Caki2 (cell line): ENCODE measurements at regions not wholly inside any gene's neighbourhood (a gene's known extent, or its start where the extent isn't known, plus 50 kb on each side); places are given as distances from the start of the nearest gene placed in this dataset.

Source experiments
- DNase-seq: peaks from one replicate; pipeline ENCODE4 v3.0.0-alpha.2; 2015; ENCODE audit warnings: low read depth
- in situ Hi-C: cut with HindIII; loops from 2 replicates; pipeline ENCODE4 v1.10.0; 2016; ENCODE audit warnings: low sequenced_read_pairs, low pct_unique_long_range_greater_than_20kb, mixed read lengths

DNA sequence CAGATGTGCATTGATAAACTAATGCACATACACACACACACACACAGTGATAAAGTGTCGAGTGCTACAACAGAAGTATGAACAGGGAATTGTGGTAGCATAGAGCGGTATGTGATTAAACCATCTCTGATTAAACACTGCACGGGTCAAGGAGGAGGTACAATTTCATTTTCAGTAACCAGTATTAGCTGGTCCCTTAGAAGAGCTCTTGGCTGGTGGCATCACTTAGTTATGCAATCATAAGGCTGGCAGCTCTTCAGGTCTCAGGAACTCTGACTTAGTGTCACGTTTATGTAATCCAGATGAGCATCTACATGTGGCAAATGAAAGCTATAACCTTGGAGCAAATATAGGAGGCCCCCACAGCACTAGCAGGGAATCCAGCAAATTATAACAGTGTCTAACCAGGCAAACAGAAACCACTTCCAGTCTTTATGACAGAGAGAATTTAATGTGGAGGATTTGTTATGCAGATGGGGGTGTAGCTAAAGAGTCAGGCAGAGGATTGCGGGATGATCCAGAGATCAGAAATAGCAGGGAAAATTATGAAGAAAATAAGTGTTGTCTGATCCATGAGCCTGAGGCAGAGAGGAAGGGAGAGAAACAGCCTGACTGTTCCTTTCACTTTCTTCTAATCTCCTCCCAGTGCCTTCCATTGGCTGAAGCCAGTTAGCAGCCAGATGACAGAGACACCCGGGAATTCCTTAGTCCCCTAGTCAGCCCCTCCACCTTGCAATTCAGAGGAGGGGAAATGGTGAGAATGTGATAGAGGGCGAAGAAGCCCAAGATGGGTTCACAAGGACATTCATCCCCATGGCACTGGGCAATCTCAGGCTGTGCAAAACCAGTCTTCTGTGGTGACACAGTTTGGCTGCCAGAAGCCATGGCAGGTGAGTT is 533.1 kb upstream of the TENM4 start:
- DNase-seq: no peak
- in situ Hi-C loops: no loop called here

DNA sequence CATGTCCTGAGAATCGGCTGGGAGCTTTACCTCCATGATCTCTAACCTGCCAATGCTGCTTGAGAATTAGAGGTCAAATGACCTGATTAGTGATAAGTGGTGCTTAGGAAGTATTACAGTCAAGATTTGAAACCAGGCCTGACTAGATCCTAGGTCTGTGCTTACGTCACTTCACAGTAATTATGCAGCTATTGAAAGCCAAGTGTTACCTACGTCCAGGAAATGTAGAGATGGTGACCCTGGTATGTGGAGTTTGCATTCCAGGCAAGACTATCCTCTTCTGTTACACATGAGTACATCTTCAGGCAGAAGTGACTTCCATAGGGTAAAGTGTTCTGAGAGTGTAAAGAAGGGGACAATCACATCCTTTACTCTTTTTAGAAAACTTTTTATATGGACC is 530.4 kb upstream of the TENM4 start:
- DNase-seq: no peak
- in situ Hi-C loops: no loop called here

DNA sequence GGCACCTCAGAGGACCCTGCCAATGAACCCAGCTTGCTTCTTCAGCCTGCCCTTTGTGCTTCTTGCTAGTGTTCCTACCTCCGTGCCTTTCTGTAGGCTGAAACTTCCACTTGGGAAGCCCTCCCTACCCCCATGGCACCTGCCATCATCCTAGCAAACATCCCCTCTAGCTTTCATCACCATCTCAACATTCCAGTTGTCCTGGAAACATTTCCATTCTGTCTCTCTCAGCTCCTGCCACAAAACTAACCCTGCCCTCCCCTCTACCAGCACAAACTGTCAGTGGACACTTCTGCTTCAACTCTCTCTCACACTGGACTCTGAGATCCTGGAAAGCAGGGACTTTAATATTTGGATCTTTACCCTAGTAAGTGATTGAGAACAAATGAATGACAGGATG is 525.8 kb upstream of the TENM4 start:
- in situ Hi-C loops: no loop called here
- no peak for DNase-seq

DNA sequence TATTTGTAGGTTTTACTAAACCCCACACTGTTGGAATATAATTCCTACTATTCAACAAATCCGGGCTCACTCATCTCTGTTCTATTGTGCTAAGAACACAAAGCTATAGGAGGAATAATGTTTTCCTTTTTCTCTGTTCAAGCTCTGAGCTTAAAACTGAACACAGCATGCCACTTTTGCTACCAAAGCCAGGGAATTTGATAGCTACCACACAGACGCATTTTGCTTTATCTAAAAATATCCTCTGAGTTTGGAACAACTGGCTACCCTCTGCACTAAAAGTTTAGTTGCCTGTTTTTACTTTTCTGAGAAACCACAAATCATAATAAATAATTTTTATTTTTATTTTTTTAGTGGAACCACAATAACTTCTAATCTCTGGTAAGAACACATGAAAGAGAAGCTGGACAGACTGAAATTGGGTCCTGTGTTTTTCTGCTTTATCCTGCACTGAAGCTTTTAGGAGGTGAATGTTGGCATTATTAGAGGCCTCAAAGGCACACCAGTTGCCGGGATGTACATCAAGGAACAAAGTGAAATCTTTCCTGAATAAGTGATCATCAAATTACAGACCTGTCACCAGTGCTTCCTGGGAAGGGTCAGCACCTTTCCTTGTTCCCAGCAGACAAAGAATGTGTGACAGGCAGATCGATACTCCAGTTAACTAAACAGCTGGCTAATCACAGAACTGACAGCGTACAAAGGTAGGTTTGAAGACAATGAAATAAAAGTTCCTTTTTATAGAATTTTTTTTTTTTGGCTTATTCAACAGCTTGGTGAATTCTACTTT is 523.2 kb upstream of the TENM4 start:
- DNase-seq: no peak
- in situ Hi-C loops: no loop called here

DNA sequence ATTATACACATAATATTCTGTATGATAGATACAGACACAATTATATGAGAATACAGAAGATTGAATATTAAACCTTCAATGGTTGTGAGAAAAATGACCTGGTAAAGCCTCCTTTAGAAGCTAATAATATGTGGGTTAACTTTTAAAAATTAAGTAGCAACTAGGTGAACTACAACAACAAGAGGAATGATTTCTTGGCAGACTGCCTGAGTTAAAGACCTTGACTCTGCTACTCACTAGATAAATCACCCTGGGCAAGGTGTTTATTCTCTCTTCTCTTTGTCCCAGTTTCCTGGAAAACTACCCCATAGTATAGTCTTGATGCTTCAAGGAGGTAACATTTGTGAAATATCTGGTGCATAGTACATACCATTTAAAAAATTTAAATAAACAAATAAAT is 519.6 kb upstream of the TENM4 start:
- in situ Hi-C loops: no loop called here
- DNase-seq: no peak

DNA sequence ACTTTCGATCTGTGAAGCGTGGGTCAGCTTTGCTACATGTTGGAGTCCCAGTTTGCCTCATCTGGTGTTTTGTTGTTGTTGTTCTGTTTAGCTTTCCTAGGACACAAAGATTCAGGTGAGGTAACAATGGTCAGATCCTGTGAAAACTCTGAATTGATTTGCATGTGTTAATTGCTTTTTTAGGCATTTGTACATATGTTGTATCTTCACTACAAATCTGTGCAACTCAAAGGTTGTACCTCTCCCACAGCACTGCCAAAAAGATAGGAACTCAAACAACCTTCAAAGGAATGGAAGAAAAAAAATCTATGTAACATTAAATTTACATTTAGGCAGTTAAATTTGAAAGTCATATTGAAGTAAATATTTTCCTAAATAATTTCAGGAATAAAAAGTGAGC is 518.5 kb upstream of the TENM4 start:
- no peak for DNase-seq
- in situ Hi-C loops: no loop called here

DNA sequence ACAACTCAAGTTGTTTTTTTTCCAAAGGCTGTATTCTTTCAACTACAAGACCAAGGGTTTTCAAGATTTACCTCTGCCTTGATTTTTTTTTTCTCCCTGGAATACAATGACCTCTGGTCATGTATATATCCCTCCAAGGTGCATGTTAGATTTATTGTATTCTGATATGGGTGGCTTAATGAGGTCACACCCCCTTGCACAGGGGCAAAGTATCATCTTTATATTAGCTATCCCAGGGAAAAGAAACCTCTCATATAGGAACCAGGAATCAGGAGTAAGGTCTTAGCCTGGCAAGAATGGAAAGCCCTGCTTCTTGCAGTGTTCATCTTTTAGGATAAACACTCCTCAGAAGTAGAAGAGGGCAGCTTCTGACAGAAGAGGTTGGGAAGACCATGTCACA is 516.9 kb upstream of the TENM4 start:
- in situ Hi-C loops: no loop called here

DNA sequence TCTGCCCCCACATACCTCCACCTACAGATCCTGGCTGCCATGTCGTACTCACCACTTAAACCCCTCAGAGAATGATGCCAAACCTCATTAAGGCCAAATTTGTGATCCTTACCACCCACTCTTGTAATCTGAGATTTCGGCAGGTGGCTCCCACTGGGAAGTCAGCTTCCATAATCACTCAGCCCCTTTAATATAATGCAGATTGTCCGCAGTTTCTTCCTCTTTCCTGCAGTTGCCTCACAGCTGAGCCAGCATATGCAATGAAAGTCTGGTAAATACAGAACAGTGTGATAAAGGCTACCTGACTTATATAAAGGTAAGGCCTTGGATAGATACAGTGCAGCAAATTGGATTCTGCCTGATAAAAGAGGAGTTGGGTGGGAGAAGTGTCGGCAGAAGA is 515.2 kb upstream of the TENM4 start:
- no peak for DNase-seq
- in situ Hi-C loops: no loop called here

More for the DNA sequence above, 516.9 kb upstream of the TENM4 start:
- no peak for DNase-seq

DNA sequence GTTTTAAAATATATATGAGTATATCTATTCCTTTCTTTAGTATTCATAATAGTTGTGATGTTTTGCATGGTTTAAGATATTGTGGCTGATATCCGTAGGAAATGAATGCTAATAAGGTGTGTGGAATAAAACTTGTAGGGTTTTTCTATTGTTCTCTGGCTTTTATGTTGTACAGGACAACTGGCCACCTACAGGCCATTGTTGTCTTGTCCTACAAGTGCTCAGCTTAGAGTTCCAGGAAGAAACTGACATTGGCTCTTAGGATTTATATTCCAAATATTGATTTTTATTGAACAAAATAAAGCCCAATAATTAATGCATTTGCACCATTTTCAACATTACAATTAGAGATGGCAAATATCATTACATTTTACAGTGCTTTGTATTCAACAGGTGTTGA is 512.8 kb upstream of the TENM4 start:
- no peak for DNase-seq
- in situ Hi-C loops: no loop called here

DNA sequence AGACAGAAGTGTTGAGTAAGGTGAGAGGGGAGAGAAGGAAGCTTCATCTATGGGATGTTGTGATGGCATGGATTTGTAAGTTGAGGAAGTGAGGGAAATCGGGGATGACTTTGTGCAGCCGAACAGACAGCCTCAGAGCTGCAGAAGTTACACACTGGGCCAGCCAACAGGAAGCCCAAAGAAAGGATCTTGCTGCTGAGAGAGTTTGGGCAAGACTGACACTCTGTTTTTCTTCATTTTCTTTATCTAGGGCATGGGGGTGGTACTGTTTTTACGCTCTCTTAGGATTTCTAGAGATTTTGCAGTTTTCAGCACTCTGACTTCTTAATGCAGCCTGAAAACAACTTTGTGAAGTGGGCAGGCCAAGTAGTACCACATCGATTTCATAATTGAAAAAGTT is 509.9 kb upstream of the TENM4 start:
- DNase-seq: no peak
- in situ Hi-C loops: no loop called here

DNA sequence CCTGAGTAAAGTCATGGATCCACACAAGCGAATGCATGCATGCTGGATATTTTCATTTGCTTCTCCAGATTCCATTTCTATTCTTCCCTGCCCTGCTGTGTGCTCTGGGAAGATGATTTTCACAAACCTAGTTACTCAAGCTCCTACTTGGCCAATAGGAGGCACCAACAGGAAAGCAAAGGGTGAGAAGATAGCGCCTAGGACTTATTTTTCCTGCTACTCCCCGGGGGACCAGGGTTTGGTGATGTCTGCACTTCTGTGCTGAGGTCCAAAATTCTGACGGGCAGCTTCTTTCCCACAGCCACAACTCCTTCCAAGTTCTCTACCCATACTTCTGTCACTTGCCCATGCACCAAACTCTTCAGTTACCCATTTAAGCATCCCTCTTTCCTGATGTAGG is 509.3 kb upstream of the TENM4 start:
- DNase-seq: no peak
- in situ Hi-C loops: no loop called here

DNA sequence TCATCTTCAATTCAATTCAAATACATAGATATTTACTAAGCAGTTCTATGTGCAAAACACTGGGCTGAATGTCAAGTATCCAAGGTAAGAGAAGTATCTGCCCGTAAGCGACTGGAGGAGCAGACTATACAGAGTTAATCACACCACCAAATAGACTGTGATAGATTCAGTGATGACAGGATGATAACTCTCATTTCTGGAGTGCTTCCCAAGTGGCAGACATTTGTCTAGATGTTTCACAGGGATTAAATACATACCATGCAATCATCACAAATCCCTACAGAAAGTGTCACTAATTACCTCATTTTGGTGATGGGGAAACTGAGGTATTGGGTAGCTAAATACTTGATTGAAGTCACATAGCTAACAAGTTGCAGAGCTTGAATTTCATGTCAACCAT is 508.7 kb upstream of the TENM4 start:
- DNase-seq: no peak
- in situ Hi-C loops: no loop called here

DNA sequence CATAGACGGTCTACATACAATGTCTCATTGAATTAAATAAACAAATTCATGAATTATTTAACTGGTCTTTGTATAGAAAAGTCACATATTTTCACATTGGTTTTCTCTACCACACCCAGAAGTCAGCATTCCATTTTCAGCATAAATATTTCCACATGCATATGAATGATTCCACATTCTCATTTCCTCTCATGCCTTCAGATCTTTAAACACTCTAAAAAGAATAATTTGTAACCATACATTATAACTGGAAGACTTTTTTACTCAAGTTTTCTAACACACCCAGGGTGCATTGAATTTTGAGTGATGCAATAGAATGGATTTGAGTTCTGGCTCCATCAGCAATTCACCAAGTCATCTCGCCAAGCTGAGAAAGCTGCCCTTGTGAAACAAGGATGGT is 501.8 kb upstream of the TENM4 start:
- DNase-seq: no peak
- in situ Hi-C loops: no loop called here

DNA sequence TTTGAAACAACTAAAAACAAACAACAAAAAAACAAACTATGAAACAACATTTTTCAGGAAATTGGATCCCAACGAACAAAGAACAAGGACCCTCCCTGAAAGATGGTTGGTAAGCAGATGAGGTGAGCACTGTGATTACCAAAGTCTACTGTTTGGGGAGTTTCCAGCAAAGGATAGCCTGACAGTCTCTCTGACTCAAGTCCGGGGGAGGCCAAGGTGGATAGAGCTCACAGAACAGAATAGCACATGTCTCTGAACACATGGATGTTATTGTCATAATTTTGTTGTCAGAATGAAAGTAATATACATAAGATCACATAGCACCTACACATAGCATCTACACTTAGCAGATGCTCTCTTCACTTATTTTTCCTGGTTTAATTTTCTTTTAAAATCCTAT is 501.3 kb upstream of the TENM4 start:
- no peak for DNase-seq

DNA sequence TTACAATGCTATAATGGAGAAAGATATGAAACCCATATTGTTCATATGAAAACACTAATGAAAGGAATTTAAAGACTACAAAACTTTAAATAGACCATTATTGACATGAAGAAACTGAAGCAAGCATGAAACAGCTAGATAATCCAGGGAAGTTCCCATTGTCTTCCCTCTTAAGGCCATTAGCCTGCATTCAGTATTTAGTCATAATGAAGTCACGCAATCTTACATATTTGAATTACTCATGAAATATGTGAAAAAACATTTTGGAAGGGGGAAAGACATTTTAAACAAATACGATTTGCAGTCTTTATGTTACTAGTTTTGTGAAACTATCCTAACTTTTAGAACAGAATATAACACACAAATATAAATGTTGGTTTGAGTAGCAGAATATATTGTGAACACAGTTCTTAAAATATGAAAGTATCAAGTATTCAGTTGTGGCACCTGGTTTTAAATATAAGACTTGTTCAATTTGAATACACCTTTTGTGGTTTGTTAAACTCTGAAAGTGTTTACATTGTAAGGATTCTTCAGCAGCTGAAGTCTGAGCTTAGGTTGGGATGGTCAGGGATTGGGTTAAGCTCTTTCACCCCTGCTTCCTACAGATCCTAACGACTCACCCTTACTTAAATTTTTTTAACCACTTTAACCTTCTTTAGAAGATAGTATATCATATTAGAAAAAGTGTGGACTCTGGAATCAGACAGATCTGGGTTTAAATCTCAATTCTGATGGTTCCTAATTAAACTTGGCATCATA is 500.3 kb upstream of the TENM4 start:
- no peak for DNase-seq
- in situ Hi-C loops: no loop called here

More for the DNA sequence above, 501.3 kb upstream of the TENM4 start:
- in situ Hi-C loops: no loop called here

DNA sequence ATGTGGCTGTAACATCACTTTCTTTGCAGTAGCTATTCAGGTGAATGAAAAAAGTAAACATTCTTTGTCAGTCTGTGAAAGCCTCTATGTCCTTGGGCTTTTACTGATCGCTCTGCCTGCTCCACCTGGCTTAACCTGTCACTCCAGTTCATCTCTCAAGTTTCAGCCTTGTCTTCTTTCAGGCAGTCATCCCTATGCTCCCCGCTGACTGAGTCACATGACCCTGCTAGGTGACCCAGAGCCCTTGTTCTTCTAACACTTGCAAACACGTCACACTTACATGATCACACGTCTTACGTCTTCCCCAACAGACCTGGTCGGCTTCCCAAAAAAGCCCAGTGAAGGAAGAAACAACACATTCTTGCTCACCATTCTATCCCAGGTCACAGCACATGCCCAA is 499.3 kb upstream of the TENM4 start:
- no peak for DNase-seq
- in situ Hi-C loops: no loop called here

DNA sequence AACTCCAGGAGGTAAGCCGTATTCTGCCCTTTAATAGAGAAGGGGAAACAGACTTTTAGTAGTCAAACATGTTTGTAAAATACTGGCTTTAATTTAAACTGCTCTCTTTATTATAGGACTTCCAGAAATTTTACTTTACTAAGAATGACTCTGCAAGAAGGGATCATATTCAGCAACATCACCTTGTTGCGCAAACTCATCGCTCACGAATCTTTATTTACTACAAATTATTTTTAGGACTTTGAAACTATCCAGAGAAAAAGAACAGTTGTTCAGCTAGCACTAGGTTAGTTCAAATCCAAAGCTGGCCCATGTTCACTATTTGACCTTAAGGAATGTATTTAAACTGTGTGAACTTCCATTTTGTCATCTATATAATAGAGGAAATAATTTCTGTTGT is 498.3 kb upstream of the TENM4 start:
- in situ Hi-C loops: no loop called here
- DNase-seq: no peak

DNA sequence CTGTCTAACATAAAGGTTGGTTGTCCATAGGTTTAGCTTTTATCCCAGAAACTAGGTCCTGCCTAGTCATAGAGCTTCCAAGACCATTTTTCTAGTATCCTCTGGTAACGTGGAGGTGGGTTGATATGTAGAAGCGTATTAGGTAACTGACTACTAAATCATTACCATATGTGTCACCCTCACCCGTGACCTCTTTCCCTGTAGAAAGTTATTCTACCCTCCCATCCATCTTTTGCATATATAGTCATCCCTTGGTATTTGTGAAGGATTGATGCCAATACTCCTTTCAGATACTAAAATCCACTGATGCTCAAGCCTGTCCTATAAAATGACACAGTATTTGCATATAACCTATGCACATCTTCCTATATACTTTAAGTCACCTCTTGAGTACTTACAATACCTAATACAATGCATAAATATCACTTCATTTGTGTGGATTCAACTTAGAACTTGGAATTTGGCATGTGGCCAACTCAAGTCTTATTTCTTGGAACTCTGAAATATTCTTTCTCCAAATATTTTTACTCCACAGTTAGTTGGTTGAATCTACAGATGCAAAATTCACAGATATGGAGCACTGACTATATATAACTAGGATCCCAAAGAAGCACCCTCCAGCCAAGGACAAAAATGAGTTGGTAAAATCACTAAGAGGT is 497.0 kb upstream of the TENM4 start:
- no peak for DNase-seq
- in situ Hi-C loops: no loop called here

DNA sequence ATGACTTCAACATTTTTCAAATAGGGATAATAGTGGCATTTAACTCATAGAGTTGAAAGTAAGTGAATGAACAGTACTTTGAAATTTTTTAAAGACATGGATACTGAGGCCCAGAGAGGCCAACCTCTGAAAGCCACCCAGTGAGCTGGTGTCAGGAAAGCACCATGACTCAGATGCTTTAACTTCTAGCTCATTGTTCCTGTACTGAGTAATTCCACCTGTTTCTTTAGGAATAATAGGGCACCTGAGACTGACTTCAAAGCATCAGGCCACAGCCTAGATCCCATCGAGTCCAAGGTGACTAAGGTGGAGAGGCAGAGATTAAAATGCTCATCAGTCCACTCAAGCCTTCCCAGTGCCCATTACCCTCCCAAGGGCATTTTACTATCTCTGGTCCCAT is 491.8 kb upstream of the TENM4 start:
- in situ Hi-C loops: no loop called here
- DNase-seq: no peak
